B cell (primary cell): ENCODE measurements at regions not wholly inside any gene's neighbourhood (a gene's known extent, or its start where the extent isn't known, plus 50 kb on each side); places are given as distances from the start of the nearest gene placed in this dataset.

Experiments
- ATAC-seq: fragments of 200-7000 bp; cut with Tn5 transposase; one replicate; pipeline ENCODE4 v1.10.0; 2021; ENCODE audit warnings: low read depth, mild to moderate bottlenecking, moderate number of reproducible peaks, moderate library complexity
- CTCF ChIA-PET: fragments of 350-600 bp; sonication (Branson Sonifier 250); formaldehyde crosslinking; loops from one replicate; lab custom pipeline; 2021; ENCODE audit warnings: antibody characterized with exemption, inconsistent platforms; lab: Charles Lee
- POLR2A ChIA-PET: fragments of 350-600 bp; sonication (Branson Sonifier 250); formaldehyde crosslinking; loops from one replicate; lab custom pipeline; 2021; ENCODE audit warnings: antibody characterized with exemption; lab: Charles Lee
- DNase-seq: peaks from one replicate; pipeline ENCODE4 v3.0.0; 2013
- H2AFZ ChIP-seq: 2 replicates; pipeline ENCODE4 v1.6.1; 2012; ENCODE audit warnings: mild to moderate bottlenecking, low read depth, low read length; ENCODE audit not compliant: insufficient read depth, poor library complexity, severe bottlenecking
- H3K27ac ChIP-seq, 2 donors: 1 replicate in 1 of 2; 2 replicates in 1 of 2; pipeline ENCODE4 v1.5.1; 2012 to 2013; ENCODE audit warnings: low read length in 2 of 2, mild to moderate bottlenecking in 2 of 2, moderate library complexity in 1 of 2
- H3K27me3 ChIP-seq, 4 experiments: fragments of 200-600 bp in 1 of 4; sonication (generic) in 1 of 4; replicated peaks in 1 of 4; 1 replicate in 2 of 4; 2 replicates in 2 of 4; pipeline versions ENCODE4 v1.6.1 to v1.7.0; 2013 to 2016; ENCODE audit warnings: low read length in 3 of 4, mild to moderate bottlenecking in 2 of 4, mixed read lengths in 1 of 4, moderate library complexity in 1 of 4; ENCODE audit not compliant: insufficient read depth in 4 of 4, control insufficient read depth in 3 of 4; ENCODE audit errors: control extremely low read depth in 1 of 4
- H3K36me3 ChIP-seq, 2 experiments: replicated peaks in 1 of 2; 1 replicate in 1 of 2; 2 replicates in 1 of 2; pipeline versions ENCODE4 v1.6.1 to v1.7.1; 2013; ENCODE audit warnings: low read length in 1 of 2; ENCODE audit not compliant: insufficient read depth in 2 of 2, control insufficient read depth in 1 of 2; ENCODE audit errors: control extremely low read depth in 1 of 2, extremely low read depth in 1 of 2
- H3K4me1 ChIP-seq, 2 donors: fragments of 200-600 bp in 1 of 2; sonication (generic) in 1 of 2; 1 replicate in 1 of 2; 2 replicates in 1 of 2; pipeline versions ENCODE4 v1.5.1 to v1.6.1; 2013 to 2017; ENCODE audit warnings: low read length in 2 of 2; ENCODE audit not compliant: control insufficient read depth in 2 of 2, insufficient read depth in 2 of 2
- H3K4me2 ChIP-seq: replicated peaks from 2 replicates; pipeline ENCODE3; 2012; ENCODE audit warnings: mild to moderate bottlenecking, low read depth, low read length; ENCODE audit not compliant: poor library complexity, severe bottlenecking
- H3K4me3 ChIP-seq, 5 experiments: fragments of 200-600 bp in 1 of 5; sonication (generic) in 1 of 5; 1 replicate in 3 of 5; 2 replicates in 2 of 5; pipeline versions ENCODE4 v1.5.1 to v1.7.0; 2011 to 2016; ENCODE audit warnings: low read length in 4 of 5, mild to moderate bottlenecking in 4 of 5, low read depth in 2 of 5, control low read depth in 1 of 5, moderate library complexity in 1 of 5; ENCODE audit not compliant: insufficient read depth in 1 of 5; ENCODE audit errors: control extremely low read depth in 1 of 5, extremely low read depth in 1 of 5
- H3K79me2 ChIP-seq: fragments of 200-600 bp; sonication (generic); one replicate; pipeline ENCODE4 v1.6.0; 2016; ENCODE audit warnings: low read length; ENCODE audit not compliant: control insufficient read depth, insufficient read depth
- H3K9ac ChIP-seq: fragments of 200-600 bp; sonication (generic); 2 replicates; pipeline ENCODE4 v1.6.1; 2017; ENCODE audit warnings: mild to moderate bottlenecking, low read length, moderate library complexity
- H3K9me3 ChIP-seq, 3 donors: one replicate each; pipeline versions ENCODE4 v1.6.1 to v1.7.1; 2013; ENCODE audit warnings: low read length in 2 of 3; ENCODE audit not compliant: control insufficient read depth in 2 of 3, insufficient read depth in 1 of 3; ENCODE audit errors: control extremely low read depth in 1 of 3
- H4K20me1 ChIP-seq: 2 replicates; pipeline ENCODE4 v1.6.0; 2012; ENCODE audit warnings: mild to moderate bottlenecking, low read length; ENCODE audit not compliant: insufficient read depth, control insufficient read depth, poor library complexity, severe bottlenecking
- H3K27ac Mint-ChIP-seq: one replicate; pipeline ENCODE4 v1.8.0; 2021; ENCODE audit warnings: mixed read lengths
- H3K27me3 Mint-ChIP-seq: one replicate; pipeline ENCODE4 v1.8.0; 2021; ENCODE audit warnings: mixed read lengths
- H3K4me1 Mint-ChIP-seq: one replicate; pipeline ENCODE4 v1.8.0; 2021; ENCODE audit warnings: mixed read lengths
- H3K4me3 Mint-ChIP-seq: one replicate; pipeline ENCODE4 v1.8.0; 2021; ENCODE audit warnings: mixed read lengths
- H3K9me3 Mint-ChIP-seq: one replicate; pipeline ENCODE4 v1.8.0; 2022; ENCODE audit warnings: mixed read lengths; ENCODE audit not compliant: insufficient read depth
- EZH2 ChIP-seq: IDR thresholded peaks from 2 replicates; pipeline ENCODE4 v1.6.1; 2012; ENCODE audit warnings: borderline replicate concordance, low read depth, mild to moderate bottlenecking, moderate library complexity, low read length; ENCODE audit not compliant: insufficient read depth, poor library complexity, severe bottlenecking
- WGBS: methylation state at CpG from one replicate; pipeline ENCODE4 v1.1.5; 2013; ENCODE audit warnings: missing lambda C conversion rate; ENCODE audit not compliant: insufficient coverage; 5-methylcytosine and 5-hydroxymethylcytosine counted together
- intact Hi-C: fragments of 100-400 bp; cut with micrococcal nuclease; formaldehyde crosslinking; loops from one replicate; pipeline ENCODE4 v1.10.0; 2022
- TF ChIP-seq, protein P1 (sequence below): fragments of 200-600 bp; IDR thresholded peaks from one replicate; pipeline ENCODE4 v1.8.0; 2022; ENCODE audit warnings: antibody characterized with exemption, mild to moderate bottlenecking

DNA sequence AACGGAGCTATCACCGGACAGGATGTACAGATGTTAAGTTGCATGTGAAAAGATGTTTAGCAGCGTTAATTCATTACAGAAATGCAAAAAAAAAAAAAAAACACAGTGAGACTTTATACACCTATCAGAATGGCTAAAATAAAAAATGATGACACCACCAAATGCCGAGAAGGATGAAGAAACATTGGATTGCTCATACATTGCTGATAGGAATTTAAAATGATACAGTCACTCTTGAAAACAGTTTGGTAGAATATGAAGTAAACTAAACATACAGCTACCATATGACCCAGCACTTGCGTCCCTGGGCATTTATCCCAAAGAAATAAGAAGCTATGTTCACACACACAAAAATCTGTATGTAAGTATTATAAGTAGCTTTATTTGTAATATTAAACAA, 574.1 kb downstream of the SLC16A7 start:
- Histone ChIP-seq H3K4me1 (no peaks in the 10 kb centered on the region), H3K9ac (no peak overlapping the region), H3K4me3 (no peak overlapping the region), H3K36me3 (no peaks in the 10 kb centered on the region), H3K4me2 (no peak overlapping the region), H2AFZ (no peak overlapping the region), H3K27me3 (no peaks in the 10 kb centered on the region), H3K9me3 (no peaks in the 10 kb centered on the region), H4K20me1 (no peaks in the 10 kb centered on the region), H3K27ac (no peak overlapping the region), H3K79me2 (no peaks in the 10 kb centered on the region)
- TF ChIP-seq EZH2 = no peak
- TF ChIP-seq, protein P1, sequence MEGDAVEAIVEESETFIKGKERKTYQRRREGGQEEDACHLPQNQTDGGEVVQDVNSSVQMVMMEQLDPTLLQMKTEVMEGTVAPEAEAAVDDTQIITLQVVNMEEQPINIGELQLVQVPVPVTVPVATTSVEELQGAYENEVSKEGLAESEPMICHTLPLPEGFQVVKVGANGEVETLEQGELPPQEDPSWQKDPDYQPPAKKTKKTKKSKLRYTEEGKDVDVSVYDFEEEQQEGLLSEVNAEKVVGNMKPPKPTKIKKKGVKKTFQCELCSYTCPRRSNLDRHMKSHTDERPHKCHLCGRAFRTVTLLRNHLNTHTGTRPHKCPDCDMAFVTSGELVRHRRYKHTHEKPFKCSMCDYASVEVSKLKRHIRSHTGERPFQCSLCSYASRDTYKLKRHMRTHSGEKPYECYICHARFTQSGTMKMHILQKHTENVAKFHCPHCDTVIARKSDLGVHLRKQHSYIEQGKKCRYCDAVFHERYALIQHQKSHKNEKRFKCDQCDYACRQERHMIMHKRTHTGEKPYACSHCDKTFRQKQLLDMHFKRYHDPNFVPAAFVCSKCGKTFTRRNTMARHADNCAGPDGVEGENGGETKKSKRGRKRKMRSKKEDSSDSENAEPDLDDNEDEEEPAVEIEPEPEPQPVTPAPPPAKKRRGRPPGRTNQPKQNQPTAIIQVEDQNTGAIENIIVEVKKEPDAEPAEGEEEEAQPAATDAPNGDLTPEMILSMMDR = no peak
- CTCF ChIA-PET = no interaction called here
- WGBS = no CpG with 5 or more reads among the region's 5 CpGs
- intact Hi-C loops = no loop called here
- POLR2A ChIA-PET = no interaction called here
- no peaks in the 10 kb centered on the region for H3K27me3 Mint-ChIP-seq
- no peak overlapping the region for H3K27ac Mint-ChIP-seq
- H3K4me3 Mint-ChIP-seq = no peak overlapping the region
- peaks cover 2% of the 10 kb centered on the region for H3K9me3 Mint-ChIP-seq
- ATAC-seq = no peak
- no peaks in the 10 kb centered on the region for H3K4me1 Mint-ChIP-seq
- no peak for DNase-seq

DNA sequence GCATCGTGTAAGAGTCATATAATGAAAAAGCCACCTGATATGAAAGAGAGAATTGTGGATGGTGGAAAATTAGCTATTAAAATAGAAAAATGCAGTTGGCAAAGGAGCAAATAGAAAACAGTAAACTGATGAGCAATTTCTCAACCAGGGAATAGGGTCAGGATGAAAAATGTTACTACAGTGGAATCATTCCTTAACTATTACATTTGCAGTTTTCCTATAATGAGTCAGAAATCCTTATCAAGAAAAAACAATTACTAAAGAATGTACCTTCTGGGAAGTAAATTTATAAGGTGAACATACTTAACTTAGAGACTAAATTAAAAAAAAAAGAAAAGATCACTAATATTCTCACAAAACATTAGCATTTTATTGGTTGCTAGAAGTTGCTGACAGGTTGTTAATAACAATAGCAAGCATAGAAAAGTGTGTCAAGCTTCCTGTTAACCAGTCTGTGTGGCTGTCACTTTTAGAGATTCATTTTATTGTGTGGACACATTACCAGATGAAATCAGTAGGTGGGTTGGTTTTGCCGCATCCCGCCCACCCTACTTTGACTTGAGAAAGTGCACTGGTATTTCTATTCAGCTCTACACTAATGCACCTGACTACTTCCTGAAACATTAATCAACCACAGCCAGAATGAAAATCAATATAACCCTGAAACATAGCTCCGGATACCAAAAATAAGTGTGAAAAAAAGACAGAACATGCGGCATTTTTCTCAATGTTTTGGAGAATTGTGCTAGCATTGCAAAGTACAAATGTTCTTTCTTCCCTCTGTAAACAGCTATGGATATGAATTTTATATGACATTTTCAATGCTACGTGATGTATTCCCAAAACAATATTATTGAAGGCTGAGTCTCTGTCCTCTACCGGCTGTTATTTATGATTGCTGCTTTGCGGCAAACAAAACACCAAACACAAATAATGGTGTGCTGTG, 576.7 kb downstream of the SLC16A7 start:
- WGBS = 100% methylated on average over 1 of the region's 8 CpGs
- no peak for TF ChIP-seq EZH2
- TF ChIP-seq, protein P1 = no peak
- no peaks in the 10 kb centered on the region for H3K79me2 ChIP-seq
- Mint-ChIP-seq H3K9me3 (no peaks in the 10 kb centered on the region), H3K4me1 (no peaks in the 10 kb centered on the region), H3K27me3 (no peaks in the 10 kb centered on the region), H3K27ac (no peak overlapping the region), H3K4me3 (no peak overlapping the region)
- H3K4me3 ChIP-seq = no peak overlapping the region
- no peak overlapping the region for H3K27ac ChIP-seq
- no peaks in the 10 kb centered on the region for H3K9me3 ChIP-seq
- no peak overlapping the region for H3K4me2 ChIP-seq
- H4K20me1 ChIP-seq = no peaks in the 10 kb centered on the region
- DNase-seq = no peak
- ATAC-seq = no peak
- intact Hi-C loops = no loop called here
- no peak overlapping the region for H3K9ac ChIP-seq
- H3K27me3 ChIP-seq = no peaks in the 10 kb centered on the region
- POLR2A ChIA-PET = no interaction called here
- H3K36me3 ChIP-seq = no peaks in the 10 kb centered on the region
- no peak overlapping the region for H2AFZ ChIP-seq
- CTCF ChIA-PET = no interaction called here
- H3K4me1 ChIP-seq = no peaks in the 10 kb centered on the region
